ENCODE measurements at regions not wholly inside any gene's neighbourhood (a gene's known extent, or its start where the extent isn't known, plus 50 kb on each side); places are given as distances from the start of the nearest gene placed in this dataset.

GRCh38 chr2:133888621-133889219, 320.5 kb upstream of the NCKAP5 start:
- no peak for TF ChIP-seq CTCF (IDR thresholded peaks at IDR 0.05; ENCODE audit: low read length)
- no peak for TF ChIP-seq EZH2 (IDR thresholded peaks at IDR 0.05; ENCODE audit: borderline replicate concordance, low read length)
